WTC11 (cell line): ENCODE measurements at regions not wholly inside any gene's neighbourhood (a gene's known extent, or its start where the extent isn't known, plus 50 kb on each side); places are given as distances from the start of the nearest gene placed in this dataset.

ENCODE experiments used
- ATAC-seq: fragments of 200-7000 bp; cut with Tn5 transposase; 2 replicates; pipeline ENCODE4 v1.10.0; 2021; ENCODE audit warnings: mild to moderate bottlenecking, moderate library complexity
- CTCF ChIA-PET: fragments of 300-600 bp; sonication (Branson Sonifier 250); formaldehyde crosslinking; loops from one replicate; lab custom pipeline; 2021; ENCODE audit warnings: antibody characterized with exemption; lab: Charles Lee
- POLR2A ChIA-PET: fragments of 350-600 bp; sonication (Branson Sonifier 250); formaldehyde crosslinking; loops from one replicate; lab custom pipeline; 2021; ENCODE audit warnings: antibody characterized with exemption; lab: Charles Lee
- DNase-seq: peaks from one replicate; pipeline ENCODE4 v3.0.0; 2021; ENCODE audit warnings: low spot score
- H3K27ac Mint-ChIP-seq: 2 replicates; pipeline ENCODE4 v1.8.0; 2021; ENCODE audit warnings: mixed read lengths
- H3K27me3 Mint-ChIP-seq: 2 replicates; pipeline ENCODE4 v1.8.0; 2021; ENCODE audit warnings: low read depth, mild to moderate bottlenecking, moderate library complexity, mixed read lengths
- H3K36me3 Mint-ChIP-seq: 2 replicates; pipeline ENCODE4 v1.8.0; 2021; ENCODE audit warnings: mixed read lengths
- H3K4me1 Mint-ChIP-seq: 2 replicates; pipeline ENCODE4 v1.8.0; 2022; ENCODE audit warnings: mixed read lengths
- H3K4me3 Mint-ChIP-seq: 2 replicates; pipeline ENCODE4 v1.8.0; 2021; ENCODE audit warnings: mild to moderate bottlenecking, moderate library complexity, mixed read lengths
- H3K9me3 Mint-ChIP-seq: 2 replicates; pipeline ENCODE4 v1.8.0; 2021; ENCODE audit warnings: mixed read lengths
- ATF6 ChIP-seq: sonication (generic); formaldehyde crosslinking; IDR thresholded peaks from 2 replicates; pipeline ENCODE4 v1.8.1; 2023; ENCODE audit warnings: mild to moderate bottlenecking, missing genetic modification reagents
- ELF4 ChIP-seq: sonication (generic); formaldehyde crosslinking; IDR thresholded peaks from 2 replicates; pipeline ENCODE4 v1.8.1; 2022; ENCODE audit warnings: low read depth, mild to moderate bottlenecking, moderate library complexity, missing genetic modification reagents
- EMX1 ChIP-seq: fragments of 250-450 bp; sonication (Bioruptor Pico); IDR thresholded peaks from 2 replicates; pipeline ENCODE4 v1.8.0; 2021; ENCODE audit warnings: mild to moderate bottlenecking
- ERG ChIP-seq: fragments of 250-450 bp; sonication (Bioruptor Pico); IDR thresholded peaks from 2 replicates; pipeline ENCODE4 v1.8.0; 2021; ENCODE audit warnings: mild to moderate bottlenecking
- ESRRA ChIP-seq: sonication (generic); formaldehyde crosslinking; IDR thresholded peaks from 2 replicates; pipeline ENCODE4 v1.8.1; 2022; ENCODE audit warnings: mild to moderate bottlenecking, missing genetic modification reagents, borderline replicate concordance
- FOXJ3 ChIP-seq: sonication (generic); formaldehyde crosslinking; IDR thresholded peaks from 2 replicates; pipeline ENCODE4 v1.9.0; 2021; ENCODE audit warnings: missing genetic modification reagents, mild to moderate bottlenecking, borderline replicate concordance
- FOXK1 ChIP-seq: sonication (generic); formaldehyde crosslinking; IDR thresholded peaks from 2 replicates; pipeline ENCODE4 v1.8.0; 2022; ENCODE audit warnings: mild to moderate bottlenecking, moderate library complexity, missing genetic modification reagents
- GRHL2 ChIP-seq: fragments of 250-450 bp; sonication (Bioruptor Pico); IDR thresholded peaks from 2 replicates; pipeline ENCODE4 v1.8.0; 2022; ENCODE audit warnings: mild to moderate bottlenecking, moderate library complexity; ENCODE audit not compliant: insufficient replicate concordance, severe bottlenecking
- MYBL2 ChIP-seq: sonication (generic); formaldehyde crosslinking; IDR thresholded peaks from 2 replicates; pipeline ENCODE4 v1.8.1; 2023; ENCODE audit warnings: mild to moderate bottlenecking, moderate library complexity, missing genetic modification reagents
- NR3C1 ChIP-seq: sonication (generic); formaldehyde crosslinking; conservative IDR thresholded peaks from 2 replicates; pipeline ENCODE4 v1.8.1; 2023; ENCODE audit warnings: low read depth, mild to moderate bottlenecking, missing genetic modification reagents
- USF1 ChIP-seq: sonication (generic); formaldehyde crosslinking; IDR thresholded peaks from 2 replicates; pipeline ENCODE4 v1.8.0; 2022; ENCODE audit warnings: mild to moderate bottlenecking, missing genetic modification reagents
- USF2 ChIP-seq: sonication (generic); formaldehyde crosslinking; IDR thresholded peaks from 2 replicates; pipeline ENCODE4 v1.8.1; 2023; ENCODE audit warnings: mild to moderate bottlenecking, missing genetic modification reagents, moderate library complexity
- ZBTB21 ChIP-seq: sonication (generic); formaldehyde crosslinking; IDR thresholded peaks from 2 replicates; pipeline ENCODE4 v1.8.1; 2023; ENCODE audit warnings: mild to moderate bottlenecking, missing genetic modification reagents, borderline replicate concordance
- ZNF138 ChIP-seq: sonication (generic); formaldehyde crosslinking; conservative IDR thresholded peaks from 2 replicates; pipeline ENCODE4 v1.8.1; 2022; ENCODE audit warnings: mild to moderate bottlenecking, moderate library complexity, missing genetic modification reagents
- ZNF263 ChIP-seq: sonication (generic); formaldehyde crosslinking; IDR thresholded peaks from 2 replicates; pipeline ENCODE4 v1.8.1; 2022; ENCODE audit warnings: low read depth, mild to moderate bottlenecking, moderate library complexity, missing genetic modification reagents
- ZNF317 ChIP-seq: sonication (generic); formaldehyde crosslinking; IDR thresholded peaks from 2 replicates; pipeline ENCODE4 v1.8.1; 2023; ENCODE audit warnings: low read depth, mild to moderate bottlenecking, moderate library complexity, missing genetic modification reagents, borderline replicate concordance
- ZNF396 ChIP-seq: fragments of 250-450 bp; sonication (Bioruptor Pico); IDR thresholded peaks from 2 replicates; pipeline ENCODE4 v1.8.0; 2021; ENCODE audit warnings: mild to moderate bottlenecking, moderate library complexity, borderline replicate concordance
- ZNF532 ChIP-seq: fragments of 250-450 bp; sonication (Bioruptor Pico); IDR thresholded peaks from 2 replicates; pipeline ENCODE4 v1.9.0; 2021; ENCODE audit warnings: mild to moderate bottlenecking, borderline replicate concordance

GRCh38 chr3:194879991-194880939 is 194.6 kb downstream of the FAM43A start (continued):
- TF ChIP-seq ZNF532 (CRISPR knock-in tag): no peak

GRCh38 chr3:194880940-194881925 is 195.6 kb downstream of the FAM43A start:
- Mint-ChIP-seq H3K4me1 (0 out of 2 replicates have a peak, but pooled peaks cover 2% of the 10 kb centered on the region), H3K4me3 (no peak overlapping the region), H3K9me3 (peaks cover 24% of the 10 kb centered on the region), H3K27ac (no peak overlapping the region), H3K27me3 (peaks cover 5% of the 10 kb centered on the region; the same call in 1 of the 2 replicates), H3K36me3 (no peaks in the 10 kb centered on the region)
- POLR2A ChIA-PET: no interaction called here
- no peak for TF ChIP-seq MYBL2
- TF ChIP-seq NR3C1 (CRISPR knock-in tag): no peak
- TF ChIP-seq ZNF263 (CRISPR knock-in tag): no peak
- TF ChIP-seq ERG (CRISPR knock-in tag): no peak
- no peak for TF ChIP-seq ESRRA
- no peak for TF ChIP-seq GRHL2 (CRISPR knock-in tag)
- no peak for TF ChIP-seq FOXK1 (CRISPR knock-in tag)
- TF ChIP-seq ZBTB21 (CRISPR knock-in tag): no peak
- no peak for TF ChIP-seq FOXJ3 (CRISPR knock-in tag)
- TF ChIP-seq ATF6: no peak
- no peak for TF ChIP-seq USF1 (CRISPR knock-in tag)
- TF ChIP-seq ELF4 (CRISPR knock-in tag): no peak
- no peak for TF ChIP-seq ZNF138 (CRISPR knock-in tag)
- no peak for TF ChIP-seq ZNF396 (CRISPR knock-in tag)
- no peak for TF ChIP-seq EMX1 (CRISPR knock-in tag)
- no peak for TF ChIP-seq USF2 (CRISPR knock-in tag)
- no peak for TF ChIP-seq ZNF317
- ATAC-seq (no peak), DNase-seq (no peak)
- CTCF ChIA-PET: interaction anchor here (0.8 to 1.1 kb wide), 2 partner anchors 193 to 226 kb away, joined by 3 to 5 read pairs; no protein-coding TSS in a partner anchor
